ENCODE measurements at regions not wholly inside any gene's neighbourhood (a gene's known extent, or its start where the extent isn't known, plus 50 kb on each side); places are given as distances from the start of the nearest gene placed in this dataset.

DNA sequence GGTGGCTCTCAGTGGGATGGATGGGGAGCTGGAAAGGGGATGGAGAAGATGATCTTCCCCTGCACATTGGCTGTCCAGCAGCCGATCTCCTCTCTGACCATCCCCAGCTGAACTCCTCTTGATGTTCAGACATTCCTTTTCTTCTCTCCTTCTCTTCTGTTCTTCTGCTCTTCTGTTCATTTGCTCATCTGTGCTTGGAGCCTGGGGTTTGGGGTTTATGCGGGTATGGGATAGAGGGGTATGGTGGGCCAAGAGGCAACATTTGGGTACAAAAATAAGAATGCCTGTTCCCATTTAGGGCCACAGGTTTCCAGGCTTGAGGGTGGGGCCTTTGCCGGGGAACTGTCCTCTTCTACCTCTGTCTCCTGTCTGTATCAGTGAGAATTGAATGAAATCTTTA is 205.4 kb upstream of the XYLT1 start:
- Mint-ChIP-seq H3K4me3 (no peak overlapping the region), H3K27ac (no peak overlapping the region), H3K36me3 (ENCODE audit: low read depth) (no peaks in the 10 kb centered on the region), H3K27me3 (ENCODE audit: insufficient read depth) (peaks cover 5% of the 10 kb centered on the region), H3K9me3 (peaks cover 5% of the 10 kb centered on the region), H3K4me1 (ENCODE audit: low read depth) (no peaks in the 10 kb centered on the region)
- no peak for DNase-seq (ENCODE audit: low spot score)
- intact Hi-C loops (cut with micrococcal nuclease): no loop called here

DNA sequence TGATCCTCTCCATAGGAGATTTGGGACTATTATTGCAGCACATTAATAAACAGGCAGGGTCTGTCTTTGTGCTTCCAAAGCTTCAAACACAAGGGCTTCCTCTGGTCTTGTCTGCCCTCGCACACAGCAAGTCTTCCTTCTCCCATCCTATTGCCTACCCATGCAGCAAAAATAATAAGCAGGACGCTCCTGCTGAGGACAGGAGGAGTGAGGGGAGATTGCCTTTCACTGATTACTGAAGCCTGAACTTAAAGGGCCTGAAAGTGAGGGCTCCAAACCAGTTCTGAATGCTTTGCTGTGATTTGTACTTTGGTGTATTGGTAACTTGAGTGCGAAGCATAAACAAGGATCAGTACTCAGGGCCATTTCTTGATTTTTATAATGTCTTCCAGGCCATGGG is 197.6 kb upstream of the XYLT1 start:
- intact Hi-C loops (cut with micrococcal nuclease): no loop called here
- no peaks in the 10 kb centered on the region for H3K4me1 Mint-ChIP-seq (ENCODE audit: low read depth)
- H3K4me3 Mint-ChIP-seq: no peak overlapping the region
- no peaks in the 10 kb centered on the region for H3K36me3 Mint-ChIP-seq (ENCODE audit: low read depth)
- no peak for DNase-seq (ENCODE audit: low spot score)
- H3K27ac Mint-ChIP-seq: no peak overlapping the region
- no peaks in the 10 kb centered on the region for H3K9me3 Mint-ChIP-seq
- no peaks in the 10 kb centered on the region for H3K27me3 Mint-ChIP-seq (ENCODE audit: insufficient read depth)

DNA sequence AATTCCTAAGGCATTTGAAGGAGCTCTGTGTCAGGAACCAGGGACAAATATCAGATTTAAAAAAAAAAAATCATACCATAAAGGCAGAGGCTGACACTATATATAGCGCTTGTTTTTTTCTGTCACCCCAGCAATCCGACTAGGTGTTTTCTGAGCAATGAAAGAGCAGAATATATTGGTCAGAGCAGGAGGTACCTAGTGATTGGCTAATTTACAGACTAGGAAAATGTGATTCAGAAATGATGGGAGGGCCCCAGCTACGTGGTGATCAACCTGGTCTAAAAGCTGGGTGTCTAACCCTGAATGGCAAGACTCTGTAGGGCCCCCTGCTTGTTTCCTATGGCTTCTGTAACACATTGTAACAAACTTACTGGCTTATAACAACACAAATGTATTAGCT is 195.5 kb upstream of the XYLT1 start:
- intact Hi-C loops (cut with micrococcal nuclease): no loop called here
- H3K36me3 Mint-ChIP-seq (ENCODE audit: low read depth): no peaks in the 10 kb centered on the region
- no peaks in the 10 kb centered on the region for H3K4me1 Mint-ChIP-seq (ENCODE audit: low read depth)
- DNase-seq (ENCODE audit: low spot score): no peak
- no peaks in the 10 kb centered on the region for H3K9me3 Mint-ChIP-seq
- no peak overlapping the region for H3K27ac Mint-ChIP-seq
- H3K27me3 Mint-ChIP-seq (ENCODE audit: insufficient read depth): no peaks in the 10 kb centered on the region
- no peak overlapping the region for H3K4me3 Mint-ChIP-seq

DNA sequence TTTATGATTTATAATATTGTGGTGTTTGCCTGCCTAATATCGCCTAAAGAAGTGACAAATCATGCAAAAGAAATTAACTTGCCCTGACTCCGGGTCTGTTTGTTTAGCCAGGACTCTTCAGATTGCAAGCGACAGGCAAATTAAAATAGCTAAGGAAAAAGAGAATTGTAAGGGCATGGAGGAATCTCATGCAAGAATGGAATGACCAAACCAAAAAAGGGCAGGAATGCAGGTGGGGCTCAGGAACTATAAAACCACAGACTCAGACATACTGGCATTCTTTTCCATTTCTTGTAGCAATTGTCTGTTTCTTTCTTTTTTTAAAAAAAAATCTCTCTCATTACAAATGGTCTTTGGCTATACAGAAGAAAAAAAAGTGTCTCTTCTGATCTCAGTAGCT is 188.1 kb upstream of the XYLT1 start:
- no peaks in the 10 kb centered on the region for H3K36me3 Mint-ChIP-seq (ENCODE audit: low read depth)
- H3K4me1 Mint-ChIP-seq (ENCODE audit: low read depth): no peaks in the 10 kb centered on the region
- no peak overlapping the region for H3K27ac Mint-ChIP-seq
- H3K9me3 Mint-ChIP-seq: no peaks in the 10 kb centered on the region
- peaks cover 5% of the 10 kb centered on the region for H3K27me3 Mint-ChIP-seq (ENCODE audit: insufficient read depth)
- intact Hi-C loops (cut with micrococcal nuclease): no loop called here
- DNase-seq (ENCODE audit: low spot score): no peak
- H3K4me3 Mint-ChIP-seq: no peak overlapping the region

DNA sequence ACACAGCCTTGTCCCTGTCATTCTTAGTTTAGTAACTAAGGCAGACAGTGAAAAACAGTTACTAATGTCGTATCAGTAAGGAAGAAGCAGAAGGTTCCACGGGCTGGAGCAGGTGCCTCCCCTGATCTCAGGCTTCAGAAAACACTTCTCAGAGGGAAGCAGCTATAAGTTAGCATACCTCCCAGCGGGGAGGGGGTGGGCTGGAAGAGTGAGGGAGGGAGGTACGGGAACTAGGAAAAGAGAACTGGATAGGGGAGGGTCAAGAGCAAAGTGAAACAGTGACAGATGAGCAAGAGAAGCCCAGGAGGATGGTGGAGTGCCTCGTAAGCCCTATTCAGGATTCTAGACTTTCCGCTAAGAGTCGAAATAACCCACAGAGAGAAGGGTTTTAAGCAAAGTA is 186.3 kb upstream of the XYLT1 start:
- DNase-seq (ENCODE audit: low spot score): no peak
- H3K4me1 Mint-ChIP-seq (ENCODE audit: low read depth): no peaks in the 10 kb centered on the region
- H3K36me3 Mint-ChIP-seq (ENCODE audit: low read depth): no peaks in the 10 kb centered on the region
- no peak overlapping the region for H3K4me3 Mint-ChIP-seq
- intact Hi-C loops (cut with micrococcal nuclease): no loop called here
- H3K9me3 Mint-ChIP-seq: no peaks in the 10 kb centered on the region
- H3K27me3 Mint-ChIP-seq (ENCODE audit: insufficient read depth): peaks cover 5% of the 10 kb centered on the region
- H3K27ac Mint-ChIP-seq: no peak overlapping the region

DNA sequence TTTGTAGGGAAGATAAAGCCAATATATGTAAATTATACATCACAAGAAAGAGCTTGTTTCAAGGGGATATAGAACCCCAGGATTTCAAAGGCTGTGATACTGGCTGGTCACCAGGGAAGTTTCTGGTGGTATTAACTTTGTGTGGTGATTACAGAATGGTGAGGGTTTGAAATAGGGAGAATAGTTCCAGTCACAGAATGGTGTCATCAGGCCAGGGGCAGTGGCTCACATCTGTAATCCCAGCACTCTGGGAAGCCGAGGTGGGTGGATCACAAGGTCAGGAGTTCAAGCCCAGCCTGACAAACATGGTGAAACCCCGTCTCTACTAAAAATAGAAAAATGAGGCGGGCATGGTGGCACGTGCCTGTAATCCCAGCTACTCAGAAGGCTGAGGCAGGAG is 183.8 kb upstream of the XYLT1 start:
- peaks cover 5% of the 10 kb centered on the region for H3K27me3 Mint-ChIP-seq (ENCODE audit: insufficient read depth)
- no peak overlapping the region for H3K4me3 Mint-ChIP-seq
- no peaks in the 10 kb centered on the region for H3K36me3 Mint-ChIP-seq (ENCODE audit: low read depth)
- no peaks in the 10 kb centered on the region for H3K4me1 Mint-ChIP-seq (ENCODE audit: low read depth)
- intact Hi-C loops (cut with micrococcal nuclease): no loop called here
- DNase-seq (ENCODE audit: low spot score): no peak
- no peaks in the 10 kb centered on the region for H3K9me3 Mint-ChIP-seq
- H3K27ac Mint-ChIP-seq: no peak overlapping the region

DNA sequence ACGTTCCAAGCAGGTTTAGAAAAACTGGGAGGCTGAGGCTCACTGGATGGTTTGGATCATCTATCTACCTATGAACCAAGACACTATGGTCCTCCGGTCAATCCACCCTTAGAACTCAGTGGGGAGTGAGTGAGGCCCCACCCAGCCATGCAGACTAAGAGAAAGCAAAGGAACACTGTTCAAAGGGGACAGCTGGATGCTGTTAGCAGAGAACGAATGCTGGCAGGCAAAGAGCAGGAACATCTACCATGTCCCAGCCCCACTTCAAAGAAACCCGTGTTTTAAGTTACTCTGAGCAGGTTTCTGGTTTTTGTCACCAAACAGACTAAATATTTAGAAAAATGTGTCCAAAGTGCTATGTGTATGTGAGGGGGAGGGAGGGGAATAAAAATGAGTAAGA is 183.4 kb upstream of the XYLT1 start:
- Mint-ChIP-seq H3K27me3 (ENCODE audit: insufficient read depth) (peaks cover 5% of the 10 kb centered on the region), H3K9me3 (no peaks in the 10 kb centered on the region), H3K4me3 (no peak overlapping the region), H3K36me3 (ENCODE audit: low read depth) (no peaks in the 10 kb centered on the region), H3K27ac (no peak overlapping the region), H3K4me1 (ENCODE audit: low read depth) (no peaks in the 10 kb centered on the region)
- no peak for DNase-seq (ENCODE audit: low spot score)
- intact Hi-C loops (cut with micrococcal nuclease): no loop called here

DNA sequence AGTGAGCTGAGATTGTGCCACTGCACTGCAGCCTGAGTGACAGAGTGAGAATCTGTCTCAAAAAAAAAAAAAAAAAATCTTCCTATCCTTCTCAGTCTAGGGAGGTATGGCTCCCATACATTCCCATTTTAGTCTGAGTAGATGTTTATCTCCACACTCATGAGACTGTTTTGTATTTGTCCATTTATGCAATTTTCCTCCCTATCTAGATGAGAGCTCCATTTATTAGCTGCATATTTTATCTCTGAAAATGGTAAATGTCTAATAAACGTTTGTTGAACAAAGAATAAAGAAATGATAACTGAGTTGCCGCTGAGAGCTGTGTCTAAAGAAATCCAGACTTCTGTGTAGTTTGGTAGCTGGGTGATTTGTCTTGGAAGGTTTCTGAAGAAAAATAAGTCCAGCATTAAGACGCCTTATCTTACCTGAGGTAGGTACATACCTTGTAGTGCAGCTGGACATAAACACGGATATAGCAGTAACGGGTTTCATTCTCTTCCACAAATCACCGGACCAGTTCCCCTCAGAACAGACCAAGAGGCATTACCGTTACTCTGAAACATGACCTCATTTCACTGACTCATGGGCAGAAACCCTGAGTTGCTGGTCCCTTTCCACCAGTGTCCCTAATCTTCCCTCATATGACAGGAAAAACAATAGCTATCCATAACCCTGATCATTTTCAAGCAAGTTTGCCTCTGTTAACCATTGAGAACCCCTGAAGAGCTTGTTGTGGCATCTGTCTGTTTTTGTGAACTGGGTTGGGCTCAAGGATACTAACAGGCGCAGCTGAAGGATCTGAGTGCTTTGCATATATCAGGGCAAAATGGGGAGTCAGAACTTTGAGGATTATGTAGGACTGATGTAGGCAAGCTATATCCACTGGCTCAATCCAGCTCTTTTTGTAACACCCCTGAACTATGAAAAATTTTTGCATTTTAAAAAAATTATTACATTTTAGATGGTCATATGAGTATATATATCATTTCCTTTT is 177.4 kb upstream of the XYLT1 start:
- intact Hi-C loops (cut with micrococcal nuclease): no loop called here
- Mint-ChIP-seq H3K27ac (no peak overlapping the region), H3K27me3 (ENCODE audit: insufficient read depth) (peaks cover 3% of the 10 kb centered on the region), H3K9me3 (peaks cover 3% of the 10 kb centered on the region), H3K4me3 (no peak overlapping the region), H3K4me1 (ENCODE audit: low read depth) (no peaks in the 10 kb centered on the region), H3K36me3 (ENCODE audit: low read depth) (no peaks in the 10 kb centered on the region)
- DNase-seq (ENCODE audit: low spot score): no peak

DNA sequence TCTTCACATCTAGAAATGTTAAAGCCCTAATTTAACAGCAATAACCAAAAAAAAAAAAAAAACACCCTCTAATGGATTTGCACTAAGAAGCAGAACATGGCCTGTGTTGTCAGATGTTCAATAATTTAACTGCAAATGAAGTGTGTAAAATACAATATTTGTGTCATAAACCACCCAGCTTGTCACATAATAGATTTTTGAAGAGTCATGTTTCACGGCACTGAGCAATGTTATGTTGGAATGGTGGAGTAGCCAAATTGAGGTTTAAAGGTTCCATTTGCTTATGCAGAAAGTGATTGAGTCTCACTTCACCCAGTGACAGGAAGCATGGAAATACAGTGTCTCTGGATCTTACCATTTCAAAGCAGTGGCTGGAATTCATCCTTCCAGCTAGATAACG is 173.2 kb upstream of the XYLT1 start:
- H3K36me3 Mint-ChIP-seq (ENCODE audit: low read depth): no peaks in the 10 kb centered on the region
- H3K27me3 Mint-ChIP-seq (ENCODE audit: insufficient read depth): peaks cover 3% of the 10 kb centered on the region
- peaks cover 3% of the 10 kb centered on the region for H3K9me3 Mint-ChIP-seq
- intact Hi-C loops (cut with micrococcal nuclease): no loop called here
- H3K4me3 Mint-ChIP-seq: no peak overlapping the region
- no peaks in the 10 kb centered on the region for H3K4me1 Mint-ChIP-seq (ENCODE audit: low read depth)
- DNase-seq (ENCODE audit: low spot score): no peak
- H3K27ac Mint-ChIP-seq: no peak overlapping the region

DNA sequence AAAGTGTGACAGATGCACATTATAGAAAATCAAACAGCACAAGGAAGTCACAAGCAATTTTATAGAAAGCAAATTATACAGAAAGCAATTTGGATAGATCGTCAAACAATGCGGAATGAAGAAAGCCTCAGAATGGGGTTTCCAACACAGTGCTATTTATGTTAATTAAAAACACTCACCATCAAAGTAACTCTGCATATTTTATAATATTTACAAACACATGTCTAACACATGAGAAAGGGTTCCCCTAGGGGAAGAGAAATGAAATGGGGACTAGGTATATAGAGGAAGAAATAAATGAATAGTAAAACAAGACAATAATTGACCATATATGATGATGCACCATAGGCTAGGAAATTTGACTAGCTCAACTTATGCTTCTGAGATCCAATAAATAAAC is 171.2 kb upstream of the XYLT1 start:
- DNase-seq (ENCODE audit: low spot score): no peak
- Mint-ChIP-seq H3K4me3 (no peak overlapping the region), H3K4me1 (ENCODE audit: low read depth) (no peaks in the 10 kb centered on the region), H3K27me3 (ENCODE audit: insufficient read depth) (peaks cover 3% of the 10 kb centered on the region), H3K27ac (no peak overlapping the region), H3K36me3 (ENCODE audit: low read depth) (no peaks in the 10 kb centered on the region), H3K9me3 (peaks cover 11% of the 10 kb centered on the region)
- intact Hi-C loops (cut with micrococcal nuclease): no loop called here

DNA sequence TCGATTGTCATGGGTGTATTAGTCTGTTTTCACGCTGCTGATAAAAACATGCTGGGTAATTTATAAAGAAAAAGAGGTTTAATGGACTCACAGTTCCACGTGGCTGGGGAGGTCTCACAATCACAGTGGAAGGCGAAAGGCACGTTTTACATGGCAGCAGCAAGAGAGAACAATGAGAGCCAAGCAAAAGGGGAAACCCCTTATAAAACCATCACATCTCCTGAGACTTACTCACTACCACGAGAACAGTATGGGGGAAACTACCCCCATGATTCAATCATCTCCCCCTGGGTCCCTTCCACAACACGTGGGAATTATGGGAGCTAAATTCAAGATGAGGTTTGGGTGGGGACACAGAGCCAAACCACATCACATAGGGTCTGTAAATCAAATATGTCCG is 167.4 kb upstream of the XYLT1 start:
- Mint-ChIP-seq H3K27me3 (ENCODE audit: insufficient read depth) (no peaks in the 10 kb centered on the region), H3K4me1 (ENCODE audit: low read depth) (no peaks in the 10 kb centered on the region), H3K4me3 (no peak overlapping the region), H3K27ac (no peak overlapping the region), H3K9me3 (peaks cover 8% of the 10 kb centered on the region), H3K36me3 (ENCODE audit: low read depth) (no peaks in the 10 kb centered on the region)
- intact Hi-C loops (cut with micrococcal nuclease): no loop called here
- DNase-seq (ENCODE audit: low spot score): no peak

DNA sequence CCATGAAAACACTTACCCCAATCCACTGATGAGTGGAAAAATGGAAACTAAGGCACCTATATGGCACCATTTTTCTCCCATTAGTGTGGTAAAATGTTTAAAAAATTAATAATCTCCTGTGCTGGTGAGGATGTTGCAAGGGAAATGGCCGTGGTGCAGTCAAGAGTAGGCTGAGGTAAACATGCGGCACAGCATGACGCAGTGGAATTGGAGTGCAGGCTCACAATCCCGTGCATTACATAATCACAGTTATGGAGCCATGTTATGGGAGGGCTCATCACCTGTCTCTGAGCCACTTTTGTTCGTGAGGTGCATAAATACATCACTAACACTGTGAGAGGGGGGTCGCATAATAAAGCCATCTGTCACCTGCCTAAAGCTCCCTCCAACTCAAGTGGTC is 164.4 kb upstream of the XYLT1 start:
- no peaks in the 10 kb centered on the region for H3K36me3 Mint-ChIP-seq (ENCODE audit: low read depth)
- peaks cover 8% of the 10 kb centered on the region for H3K9me3 Mint-ChIP-seq
- DNase-seq (ENCODE audit: low spot score): no peak
- H3K4me3 Mint-ChIP-seq: no peak overlapping the region
- no peaks in the 10 kb centered on the region for H3K4me1 Mint-ChIP-seq (ENCODE audit: low read depth)
- intact Hi-C loops (cut with micrococcal nuclease): no loop called here
- H3K27ac Mint-ChIP-seq: no peak overlapping the region
- H3K27me3 Mint-ChIP-seq (ENCODE audit: insufficient read depth): no peaks in the 10 kb centered on the region

DNA sequence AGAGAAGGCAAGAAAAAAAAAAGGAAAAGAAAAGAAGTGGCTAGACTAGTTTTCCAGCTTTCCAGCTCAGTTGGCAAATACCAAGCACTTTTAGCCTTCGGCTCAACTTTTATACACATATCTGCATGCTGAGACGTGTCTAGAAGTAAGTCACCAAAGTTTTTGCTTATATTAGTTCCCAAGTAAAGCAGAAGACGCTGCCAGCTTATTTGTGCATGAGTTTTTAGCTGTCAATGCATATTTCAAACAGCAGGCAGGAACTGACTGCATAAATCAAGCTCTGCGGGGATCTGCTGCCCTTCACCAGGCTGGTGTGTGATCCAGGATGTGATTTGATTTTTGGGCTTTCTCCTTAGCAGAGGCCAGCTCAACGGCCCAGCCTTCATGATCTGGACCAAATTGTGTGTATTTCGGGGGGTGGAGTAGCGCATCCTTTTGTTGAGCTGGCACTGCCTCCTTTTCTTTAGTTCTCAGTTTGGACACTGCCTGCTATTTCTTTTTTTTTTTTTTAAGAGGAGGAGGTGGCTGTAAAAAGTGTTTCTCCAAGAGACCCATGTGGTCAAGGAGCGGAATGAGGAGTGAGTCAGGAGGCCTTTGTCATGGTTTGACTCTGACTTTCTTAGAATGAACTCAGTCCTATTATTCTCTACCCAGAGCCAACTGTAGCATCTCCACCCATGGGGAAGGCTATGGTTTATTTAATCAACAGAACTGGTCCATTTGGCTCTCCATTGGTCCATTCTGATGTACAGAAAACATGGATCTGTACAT is 162.6 kb upstream of the XYLT1 start:
- no peaks in the 10 kb centered on the region for H3K4me1 Mint-ChIP-seq (ENCODE audit: low read depth)
- no peak overlapping the region for H3K4me3 Mint-ChIP-seq
- intact Hi-C loops (cut with micrococcal nuclease): no loop called here
- H3K36me3 Mint-ChIP-seq (ENCODE audit: low read depth): no peaks in the 10 kb centered on the region
- peaks cover 5% of the 10 kb centered on the region for H3K9me3 Mint-ChIP-seq
- no peaks in the 10 kb centered on the region for H3K27me3 Mint-ChIP-seq (ENCODE audit: insufficient read depth)
- DNase-seq (ENCODE audit: low spot score): no peak
- no peak overlapping the region for H3K27ac Mint-ChIP-seq

All from activated T-helper 1 cell treated with anti-CD3 and anti-CD28 coated beads, Interleukin-12 subunit alpha, Interleukin-12 subunit beta, Interleukin-2, Interleukin-4 antibody, amounts not matched to agents 30 ng/mL and 10 ng/mL and 1 ng/mL, durations not matched to agents 14 hours and 24 hours and 36 hours (primary cell).